ENCODE measurements at regions not wholly inside any gene's neighbourhood (a gene's known extent, or its start where the extent isn't known, plus 50 kb on each side); places are given as distances from the start of the nearest gene placed in this dataset.

DNA sequence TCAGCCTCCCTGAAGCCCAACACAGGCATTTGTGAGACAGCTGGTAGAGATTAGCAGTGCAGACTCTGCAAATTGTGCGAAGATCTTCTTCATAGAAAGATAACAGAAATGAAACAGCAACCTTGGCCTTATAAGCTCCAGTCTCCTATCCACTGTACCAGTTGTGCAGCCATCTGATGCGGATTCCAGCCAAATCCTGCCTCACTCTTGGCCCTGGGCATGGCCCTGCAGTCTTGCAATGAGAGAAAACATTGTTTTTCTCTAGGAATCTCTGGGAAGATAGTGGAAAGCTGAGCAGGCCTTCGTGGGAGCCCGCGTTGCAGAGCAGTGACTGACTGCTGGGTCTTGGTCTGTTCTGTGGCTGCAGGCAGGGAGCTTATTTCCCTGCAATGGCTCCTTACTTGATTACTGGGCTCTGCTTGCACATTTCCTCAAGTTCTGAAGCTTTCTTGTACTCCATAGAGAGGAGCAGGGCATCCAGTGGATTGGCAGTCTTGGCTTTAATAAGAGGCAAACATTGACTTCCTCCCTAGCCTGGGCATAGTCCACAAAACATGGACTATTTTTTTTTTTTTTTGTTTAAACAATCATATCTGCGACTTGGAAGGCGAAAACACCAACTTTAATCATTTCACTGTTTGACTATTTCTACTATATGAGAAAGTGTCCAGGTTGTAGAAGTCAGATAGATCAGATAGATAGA, 193.0 kb downstream of the ACTR3 start:
- H3K36me3 ChIP-seq, result no peaks in the 10 kb centered on the region
- no peaks in the 10 kb centered on the region for H3K27me3 ChIP-seq
- intact Hi-C loops (cut with DNase I), result no loop called here
- no peak overlapping the region for H3K27ac ChIP-seq
- no peaks in the 10 kb centered on the region for H3K4me1 ChIP-seq
- no peaks in the 10 kb centered on the region for H3K9me3 ChIP-seq
- no peak overlapping the region for H3K9ac ChIP-seq (ENCODE audit: low read depth in 2 of 2, low read length in 2 of 2)
- DNase-seq, result no peak
- TF ChIP-seq, protein P1, sequence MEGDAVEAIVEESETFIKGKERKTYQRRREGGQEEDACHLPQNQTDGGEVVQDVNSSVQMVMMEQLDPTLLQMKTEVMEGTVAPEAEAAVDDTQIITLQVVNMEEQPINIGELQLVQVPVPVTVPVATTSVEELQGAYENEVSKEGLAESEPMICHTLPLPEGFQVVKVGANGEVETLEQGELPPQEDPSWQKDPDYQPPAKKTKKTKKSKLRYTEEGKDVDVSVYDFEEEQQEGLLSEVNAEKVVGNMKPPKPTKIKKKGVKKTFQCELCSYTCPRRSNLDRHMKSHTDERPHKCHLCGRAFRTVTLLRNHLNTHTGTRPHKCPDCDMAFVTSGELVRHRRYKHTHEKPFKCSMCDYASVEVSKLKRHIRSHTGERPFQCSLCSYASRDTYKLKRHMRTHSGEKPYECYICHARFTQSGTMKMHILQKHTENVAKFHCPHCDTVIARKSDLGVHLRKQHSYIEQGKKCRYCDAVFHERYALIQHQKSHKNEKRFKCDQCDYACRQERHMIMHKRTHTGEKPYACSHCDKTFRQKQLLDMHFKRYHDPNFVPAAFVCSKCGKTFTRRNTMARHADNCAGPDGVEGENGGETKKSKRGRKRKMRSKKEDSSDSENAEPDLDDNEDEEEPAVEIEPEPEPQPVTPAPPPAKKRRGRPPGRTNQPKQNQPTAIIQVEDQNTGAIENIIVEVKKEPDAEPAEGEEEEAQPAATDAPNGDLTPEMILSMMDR (IDR thresholded peaks at IDR 0.05), result no peak
- H3K4me3 ChIP-seq, result no peak overlapping the region

DNA sequence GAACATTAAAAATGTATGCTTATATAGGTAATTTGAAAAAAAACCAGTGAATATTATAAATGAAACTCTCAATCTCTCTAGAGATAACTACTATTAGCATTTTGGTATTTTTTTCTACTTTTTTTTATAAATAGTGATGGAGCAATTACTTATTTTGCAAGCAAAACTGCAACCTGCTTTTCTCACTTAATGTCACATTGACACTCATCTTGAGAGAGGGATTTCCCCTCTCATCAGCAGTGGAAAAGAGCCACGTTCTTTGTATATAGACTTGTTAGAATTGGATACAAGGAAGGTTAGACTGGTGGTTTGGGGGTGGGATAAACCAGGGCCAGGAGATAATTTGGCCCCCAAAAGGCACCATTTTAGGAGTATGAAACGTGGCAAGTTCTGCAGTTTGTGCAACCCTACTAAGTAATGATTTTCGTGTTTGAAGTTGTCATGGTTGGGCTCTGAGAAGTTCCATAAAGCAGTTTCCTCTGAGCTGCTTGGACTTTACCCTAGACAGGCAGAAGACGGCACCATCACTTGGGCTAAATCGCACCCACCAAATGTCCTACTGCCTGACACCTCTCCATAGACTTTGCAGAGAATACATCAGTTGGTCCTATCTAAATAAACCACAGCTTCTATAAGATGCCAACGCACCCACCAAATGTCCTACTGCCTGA, 194.0 kb downstream of the ACTR3 start:
- Histone ChIP-seq H3K4me3 (no peak overlapping the region), H3K27me3 (no peaks in the 10 kb centered on the region), H3K9me3 (no peaks in the 10 kb centered on the region), H3K9ac (ENCODE audit: low read depth in 2 of 2, low read length in 2 of 2) (no peak overlapping the region), H3K4me1 (no peaks in the 10 kb centered on the region), H3K27ac (no peak overlapping the region), H3K36me3 (no peaks in the 10 kb centered on the region)
- DNase-seq, result no peak
- intact Hi-C loops (cut with DNase I), result no loop called here
- TF ChIP-seq, protein P1 (IDR thresholded peaks at IDR 0.05), result no peak

DNA sequence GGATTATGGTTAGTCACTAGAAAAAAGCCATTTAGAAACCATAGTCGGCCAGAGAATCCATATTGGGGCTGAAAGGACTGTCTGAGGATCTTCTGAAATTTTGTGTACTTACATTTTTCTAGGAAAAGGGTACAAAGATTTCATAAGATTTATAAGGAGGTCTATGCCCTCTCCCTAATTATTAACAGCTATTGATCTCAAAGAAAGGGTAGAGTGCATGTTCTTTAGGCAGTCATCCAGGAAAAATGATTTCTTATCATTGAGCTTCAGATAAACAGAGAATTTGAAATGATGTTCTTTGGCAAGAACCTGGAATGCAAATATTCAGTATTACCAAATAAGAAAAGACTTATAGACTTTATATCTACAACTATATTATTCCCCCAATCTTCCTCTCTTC, 195.3 kb downstream of the ACTR3 start:
- Histone ChIP-seq H3K4me1 (no peaks in the 10 kb centered on the region), H3K4me3 (no peak overlapping the region), H3K27ac (no peak overlapping the region), H3K9ac (ENCODE audit: low read depth in 2 of 2, low read length in 2 of 2) (no peak overlapping the region), H3K9me3 (no peaks in the 10 kb centered on the region), H3K27me3 (no peaks in the 10 kb centered on the region), H3K36me3 (no peaks in the 10 kb centered on the region)
- DNase-seq, result no peak
- TF ChIP-seq, protein P1 (IDR thresholded peaks at IDR 0.05), result no peak
- intact Hi-C loops (cut with DNase I), result no loop called here

DNA sequence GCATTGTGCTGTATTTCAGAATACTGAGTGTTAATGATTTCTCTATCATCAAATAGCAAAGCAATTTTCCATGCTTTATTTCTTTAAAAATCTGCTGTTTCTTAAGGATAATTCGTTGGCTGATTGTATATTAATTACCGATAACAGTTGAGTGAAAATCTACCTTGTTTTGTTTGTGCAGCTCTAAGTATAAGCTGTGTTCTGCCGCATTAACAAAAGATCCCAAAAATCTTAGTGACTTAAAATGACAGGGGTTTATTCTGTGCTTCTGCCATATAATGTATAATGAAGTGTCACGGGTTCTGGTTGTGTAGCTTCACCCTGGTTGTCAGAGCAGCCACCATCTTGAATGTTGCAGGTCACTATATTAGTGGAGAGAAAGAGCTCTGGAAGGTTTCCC, 196.1 kb downstream of the ACTR3 start:
- intact Hi-C loops (cut with DNase I), result no loop called here
- DNase-seq, result no peak
- Histone ChIP-seq H3K36me3 (no peaks in the 10 kb centered on the region), H3K27ac (no peak overlapping the region), H3K27me3 (no peaks in the 10 kb centered on the region), H3K4me3 (no peak overlapping the region), H3K9ac (ENCODE audit: low read depth in 2 of 2, low read length in 2 of 2) (no peak overlapping the region), H3K9me3 (no peaks in the 10 kb centered on the region), H3K4me1 (no peaks in the 10 kb centered on the region)
- TF ChIP-seq, protein P1 (IDR thresholded peaks at IDR 0.05), result no peak

DNA sequence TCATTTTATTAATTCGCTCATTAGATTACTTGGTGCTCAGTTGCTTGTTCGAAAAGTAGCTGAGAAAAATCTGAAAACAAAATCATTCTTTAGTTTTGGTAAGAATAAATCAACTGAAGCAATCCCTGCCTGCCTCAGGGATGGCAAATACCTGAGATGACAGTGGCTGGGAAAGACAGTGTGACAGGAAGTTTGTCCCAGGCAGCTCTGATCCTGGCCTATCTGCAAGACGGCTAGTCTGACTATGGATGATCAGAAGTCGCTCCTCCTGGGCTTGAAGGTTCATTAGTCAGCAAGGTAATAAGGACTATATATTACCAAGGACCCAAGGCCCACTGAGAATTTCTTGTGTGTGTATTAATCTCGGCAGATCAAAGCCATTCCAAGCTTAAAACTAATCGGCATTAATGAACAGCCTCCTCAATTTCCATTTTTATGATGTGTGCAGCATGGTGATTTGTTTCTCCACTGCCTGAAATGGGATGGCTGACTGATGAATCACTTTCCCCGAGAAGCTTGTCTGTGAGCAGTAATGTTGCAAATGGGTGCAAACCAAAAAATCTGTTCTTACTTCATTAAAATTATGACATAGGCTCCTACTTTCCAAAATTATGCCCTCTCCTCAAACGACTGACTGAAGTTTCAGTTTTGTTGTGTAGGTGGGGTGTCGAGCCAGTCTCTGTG, 199.9 kb downstream of the ACTR3 start:
- Histone ChIP-seq H3K9me3 (no peaks in the 10 kb centered on the region), H3K9ac (ENCODE audit: low read depth in 2 of 2, low read length in 2 of 2) (no peak overlapping the region), H3K27me3 (no peaks in the 10 kb centered on the region), H3K4me3 (no peak overlapping the region), H3K4me1 (no peaks in the 10 kb centered on the region), H3K27ac (no peak overlapping the region), H3K36me3 (no peaks in the 10 kb centered on the region)
- no peak for DNase-seq
- intact Hi-C loops (cut with DNase I), result no loop called here
- TF ChIP-seq, protein P1 (IDR thresholded peaks at IDR 0.05), result no peak

All from colonic mucosa (tissue), 4 donors.